ENCODE measurements at regions not wholly inside any gene's neighbourhood (a gene's known extent, or its start where the extent isn't known, plus 50 kb on each side); places are given as distances from the start of the nearest gene placed in this dataset.
A peak's percentile ranks its signal among the peaks of the same experiment; 100 is the strongest.

DNA sequence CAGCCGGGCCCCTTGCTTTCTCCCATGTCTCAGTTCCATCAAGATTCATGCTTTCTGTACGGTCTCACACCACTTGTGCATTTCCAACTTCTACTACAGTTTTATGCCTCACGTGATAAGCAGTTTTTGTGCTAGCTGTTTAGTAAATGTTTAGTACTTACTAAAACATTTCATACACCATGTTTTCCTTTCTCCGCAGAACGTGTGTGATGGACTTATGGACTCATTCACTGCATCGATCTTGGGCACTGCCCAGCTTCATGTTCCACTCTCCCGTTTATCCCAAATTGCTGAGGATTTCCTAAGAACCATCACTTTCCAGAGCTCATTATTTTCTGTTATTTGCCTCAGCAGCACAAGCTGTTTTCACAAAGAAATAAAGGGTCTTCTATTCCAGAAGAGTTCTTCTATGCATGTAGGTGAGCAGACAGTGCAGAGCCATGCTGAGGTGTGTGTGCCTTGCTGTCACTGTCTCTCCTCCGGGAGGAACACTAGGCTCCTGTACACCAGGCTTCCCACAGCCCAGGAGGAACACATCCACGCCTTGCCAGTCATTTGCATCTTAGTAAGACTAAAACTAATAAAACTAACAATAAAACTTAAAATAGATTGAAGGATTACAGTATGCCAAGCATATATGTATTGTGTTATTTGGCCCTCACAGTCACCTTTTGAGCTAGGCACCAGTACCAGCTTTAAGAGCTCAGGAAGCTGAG is 90.3 kb upstream of the EEA1 start:
- BruUV-seq (replicated peaks): no TSS peak
- Histone ChIP-seq H3K4me1 (ENCODE audit: control insufficient read depth in 1 of 2, insufficient read depth in 2 of 2, low read length in 2 of 2) (peaks cover 0 to 11% of the 10 kb centered on the region in 2 experiments; a peak in 3 of 4 replicates), H3K9me2 (ENCODE audit: insufficient read depth) (no peaks in the 10 kb centered on the region), H3K9me3 (ENCODE audit: control insufficient read depth in 1 of 2, insufficient read depth in 1 of 2, low read depth in 1 of 2, low read length in 2 of 2) (no peaks in the 10 kb centered on the region), H3K4me2 (ENCODE audit: low read length) (no peak overlapping the region), H3K9ac (ENCODE audit: low read length) (no peak overlapping the region), H3K4me3 (replicated peaks in 1 of 2; ENCODE audit: low read depth in 1 of 2, low read length in 2 of 2) (no peak overlapping the region), H2AFZ (ENCODE audit: low read depth, low read length, poor library complexity, severe bottlenecking) (no peak overlapping the region), H4K20me1 (ENCODE audit: insufficient read depth) (no peaks in the 10 kb centered on the region), H3K79me2 (ENCODE audit: insufficient read depth, low read length) (no peaks in the 10 kb centered on the region), H3K36me3 (ENCODE audit: control insufficient read depth in 1 of 2, insufficient read depth in 2 of 2, low read length in 2 of 2) (no peaks in the 10 kb centered on the region), H3K27me3 (ENCODE audit: insufficient read depth, low read length) (no peaks in the 10 kb centered on the region), H3K27ac (ENCODE audit: low read depth, low read length) (no peak overlapping the region)
- no peak for TF ChIP-seq CTCF (IDR thresholded peaks at IDR 0.05 in 2 of 3, conservative IDR thresholded peaks at IDR 0.05 in 1 of 3; ENCODE audit: borderline replicate concordance in 1 of 3, insufficient read depth in 1 of 3, low read depth in 2 of 3, low read length in 2 of 3)
- ChIA-PET CTCF (no interaction called here), RAD21 (ENCODE audit: low non-redundant PET in 1 of 2, low total read pairs in 2 of 2, uncharacterized antibody in 2 of 2, unreplicated experiment in 2 of 2) (no interaction called here), POLR2A (no interaction called here)
- ATAC-seq: no peak
- no peak for DNase-seq (ENCODE audit: low read depth, low spot score)
- intact Hi-C loops (cut with micrococcal nuclease): no loop called here

- intact Hi-C loops (cut with micrococcal nuclease): no loop called here
- Histone ChIP-seq H3K27me3 (ENCODE audit: insufficient read depth, low read length) (no peaks in the 10 kb centered on the region), H2AFZ (ENCODE audit: low read depth, low read length, poor library complexity, severe bottlenecking) (peak overlapping the region; percentile 56), H3K9me3 (ENCODE audit: control insufficient read depth in 1 of 2, insufficient read depth in 1 of 2, low read depth in 1 of 2, low read length in 2 of 2) (no peaks in the 10 kb centered on the region), H3K9ac (ENCODE audit: low read length) (no peak overlapping the region), H3K9me2 (ENCODE audit: insufficient read depth) (no peaks in the 10 kb centered on the region), H3K4me2 (ENCODE audit: low read length) (peak overlapping the region; percentile 11), H3K4me3 (replicated peaks in 1 of 2; ENCODE audit: low read depth in 1 of 2, low read length in 2 of 2) (no peak overlapping the region), H3K4me1 (ENCODE audit: control insufficient read depth in 1 of 2, insufficient read depth in 2 of 2, low read length in 2 of 2) (peaks cover 0 to 11% of the 10 kb centered on the region in 2 experiments; a peak in 3 of 4 replicates), H3K27ac (ENCODE audit: low read depth, low read length) (no peak overlapping the region), H4K20me1 (ENCODE audit: insufficient read depth) (no peaks in the 10 kb centered on the region), H3K36me3 (ENCODE audit: control insufficient read depth in 1 of 2, insufficient read depth in 2 of 2, low read length in 2 of 2) (no peaks in the 10 kb centered on the region), H3K79me2 (ENCODE audit: insufficient read depth, low read length) (no peaks in the 10 kb centered on the region)
- BruUV-seq (replicated peaks): no TSS peak
- ChIA-PET CTCF (no interaction called here), POLR2A (no interaction called here), RAD21 (ENCODE audit: low non-redundant PET in 1 of 2, low total read pairs in 2 of 2, uncharacterized antibody in 2 of 2, unreplicated experiment in 2 of 2) (no interaction called here)
- no peak for DNase-seq (ENCODE audit: low read depth, low spot score)
- ATAC-seq: peak; percentile 69
- TF ChIP-seq SIN3A (IDR thresholded peaks at IDR 0.05; ENCODE audit: low read depth) (no peak), RAD21 (IDR thresholded peaks at IDR 0.05; ENCODE audit: low read depth) (no peak), TCF7L2 (IDR thresholded peaks at IDR 0.05; ENCODE audit: borderline replicate concordance, extremely low read depth, insufficient read depth, insufficient read length) (peak; percentile 28), YY1 (IDR thresholded peaks at IDR 0.05; ENCODE audit: extremely low read depth, insufficient replicate concordance, low read depth, low read length) (no peak), JUND (IDR thresholded peaks at IDR 0.05) (peak; percentile 16; the same call in 1 of the 2 replicates), ELF1 (IDR thresholded peaks at IDR 0.05; ENCODE audit: borderline replicate concordance, low read depth) (no peak), POLR2A (IDR thresholded peaks at IDR 0.05; ENCODE audit: borderline replicate concordance, extremely low read depth, insufficient read depth, insufficient read length) (no peak), SRF (IDR thresholded peaks at IDR 0.05; ENCODE audit: low read depth) (no peak)
Measured at GRCh38 chr12:93019975-93020630, 91.0 kb upstream of the EEA1 start.
